HG03103 (cell line): ENCODE measurements at regions not wholly inside any gene's neighbourhood (a gene's known extent, or its start where the extent isn't known, plus 50 kb on each side); places are given as distances from the start of the nearest gene placed in this dataset.
"Not testable (repeated sequence)": the region's sequence is repeated elsewhere in the genome, so short reads cannot be mapped to it uniquely, and the experiment has no call there.

Source experiments
- ATAC-seq: cut with Tn5 transposase; IDR thresholded peaks from one replicate; pipeline ENCODE4 v1.9.1; 2021; ENCODE audit warnings: low read depth; ENCODE audit not compliant: unreplicated experiment

GRCh38 chrX:121169099-121170035 is 122.0 kb downstream of the GLUD2 start:
- ATAC-seq = no peak

- ATAC-seq = no peak
These were observed 125.3 kb downstream of the GLUD2 start for GRCh38 chrX:121172703-121173102.

- ATAC-seq = no peak
These were observed 132.6 kb downstream of the GLUD2 start for GRCh38 chrX:121179972-121180371.

- ATAC-seq = no peak
These were observed 144.4 kb downstream of the GLUD2 start for GRCh38 chrX:121191779-121192178.

GRCh38 chrX:121195719-121196118 is 148.3 kb downstream of the GLUD2 start:
- no peak for ATAC-seq

- not testable (repeated sequence) for ATAC-seq
These were observed 149.5 kb downstream of the GLUD2 start for GRCh38 chrX:121196872-121197444.

GRCh38 chrX:121208563-121208962 is 161.2 kb downstream of the GLUD2 start:
- no peak for ATAC-seq

- no peak for ATAC-seq
These were observed 169.4 kb downstream of the GLUD2 start for GRCh38 chrX:121216641-121217374.

- no peak for ATAC-seq
These were observed 174.0 kb downstream of the GLUD2 start for GRCh38 chrX:121221322-121221977.

GRCh38 chrX:121227888-121228287 is 180.5 kb downstream of the GLUD2 start:
- ATAC-seq = no peak

- no peak for ATAC-seq
These were observed 184.4 kb downstream of the GLUD2 start for GRCh38 chrX:121231566-121232358.

GRCh38 chrX:121236040-121236439 is 188.6 kb downstream of the GLUD2 start:
- ATAC-seq = no peak

- ATAC-seq = no peak
These were observed 190.7 kb downstream of the GLUD2 start for GRCh38 chrX:121238093-121238492.

- ATAC-seq = no peak
These were observed 197.1 kb downstream of the GLUD2 start for GRCh38 chrX:121244511-121244910.

- no peak for ATAC-seq
These were observed 198.4 kb downstream of the GLUD2 start for GRCh38 chrX:121245763-121246162.

GRCh38 chrX:121254336-121254735 is 206.9 kb downstream of the GLUD2 start:
- ATAC-seq = no peak

GRCh38 chrX:121256647-121257046 is 209.2 kb downstream of the GLUD2 start:
- ATAC-seq = no peak

GRCh38 chrX:121258545-121258944 is 211.1 kb downstream of the GLUD2 start:
- no peak for ATAC-seq

GRCh38 chrX:121259170-121259569 is 211.8 kb downstream of the GLUD2 start:
- no peak for ATAC-seq
